ENCODE measurements at regions not wholly inside any gene's neighbourhood (a gene's known extent, or its start where the extent isn't known, plus 50 kb on each side); places are given as distances from the start of the nearest gene placed in this dataset.

GRCh38 chr6:158908606-158909005 lies 89.4 kb upstream of the EZR start:
- no peak overlapping the region for H3K4me3 ChIP-seq
- no peak for ATAC-seq
- no peak overlapping the region for H3K27ac ChIP-seq
- H3K27me3 ChIP-seq (ENCODE audit: insufficient read depth in 3 of 3, low read length in 2 of 3) = peaks cover 0 to 6% (median 4%) of the 10 kb centered on the region in 3 donors
- H3K4me1 ChIP-seq = no peaks in the 10 kb centered on the region
- DNase-seq = no peak
- WGBS, 3 donors = 93 to 100% (median 95%) methylated on average over 1 of the region's 1 CpG
- intact Hi-C loops (cut with DNase I) = no loop called here
- TF ChIP-seq CTCF (IDR thresholded peaks at IDR 0.05) = no peak
- H3K36me3 ChIP-seq (ENCODE audit: insufficient read depth in 1 of 2, low read depth in 1 of 2) = no peaks in the 10 kb centered on the region
- peaks cover 14% of the 10 kb centered on the region for H3K9me3 ChIP-seq

GRCh38 chr6:158907931-158908330 lies 88.8 kb upstream of the EZR start:
- Histone ChIP-seq H3K9me3 (peaks cover 14% of the 10 kb centered on the region), H3K27ac (no peak overlapping the region), H3K36me3 (ENCODE audit: insufficient read depth in 1 of 2, low read depth in 1 of 2) (no peaks in the 10 kb centered on the region), H3K4me3 (no peak overlapping the region), H3K4me1 (no peaks in the 10 kb centered on the region), H3K27me3 (ENCODE audit: insufficient read depth in 3 of 3, low read length in 2 of 3) (peaks cover 0 to 6% (median 4%) of the 10 kb centered on the region in 3 donors)
- intact Hi-C loops (cut with DNase I) = no loop called here
- WGBS, 3 donors = 87 to 88% (median 88%) methylated on average over 10 of the region's 10 CpGs
- ATAC-seq (no peak), DNase-seq (no peak)
- no peak for TF ChIP-seq CTCF (IDR thresholded peaks at IDR 0.05)

- WGBS, 3 donors = 87 to 88% (median 87%) methylated on average over 4 of the region's 4 CpGs
- H3K4me1 ChIP-seq = no peaks in the 10 kb centered on the region
- H3K9me3 ChIP-seq = peaks cover 14% of the 10 kb centered on the region
- H3K27ac ChIP-seq = no peak overlapping the region
- no peak for TF ChIP-seq CTCF (IDR thresholded peaks at IDR 0.05)
- no peak overlapping the region for H3K4me3 ChIP-seq
- DNase-seq = no peak
- no peak for ATAC-seq
- intact Hi-C loops (cut with DNase I) = no loop called here
- no peaks in the 10 kb centered on the region for H3K36me3 ChIP-seq (ENCODE audit: insufficient read depth in 1 of 2, low read depth in 1 of 2)
- H3K27me3 ChIP-seq (ENCODE audit: insufficient read depth in 3 of 3, low read length in 2 of 3) = peaks cover 0 to 6% (median 4%) of the 10 kb centered on the region in 3 donors
Measured at GRCh38 chr6:158906926-158907325, 87.8 kb upstream of the EZR start.

- H3K36me3 ChIP-seq (ENCODE audit: insufficient read depth in 1 of 2, low read depth in 1 of 2) = no peaks in the 10 kb centered on the region
- no peak for DNase-seq
- peaks cover 14% of the 10 kb centered on the region for H3K9me3 ChIP-seq
- H3K4me3 ChIP-seq = no peak overlapping the region
- intact Hi-C loops (cut with DNase I) = no loop called here
- 93 to 97% (median 95%) methylated on average over 2 of the region's 2 CpGs for WGBS, 3 donors
- H3K27ac ChIP-seq = no peak overlapping the region
- H3K4me1 ChIP-seq = no peaks in the 10 kb centered on the region
- no peak for ATAC-seq
- H3K27me3 ChIP-seq (ENCODE audit: insufficient read depth in 3 of 3, low read length in 2 of 3) = peaks cover 0 to 6% (median 0%) of the 10 kb centered on the region in 3 donors
- TF ChIP-seq CTCF (IDR thresholded peaks at IDR 0.05) = no peak
Measured at GRCh38 chr6:158905277-158905676, 86.1 kb upstream of the EZR start.

- H3K36me3 ChIP-seq (ENCODE audit: insufficient read depth in 1 of 2, low read depth in 1 of 2) = no peaks in the 10 kb centered on the region
- 58 to 68% (median 62%) methylated on average over 2 of the region's 2 CpGs for WGBS, 3 donors
Measured at GRCh38 chr6:158903801-158904200, 84.6 kb upstream of the EZR start.

More at GRCh38 chr6:158903801-158904200, 84.6 kb upstream of the EZR start:
- intact Hi-C loops (cut with DNase I) = no loop called here
- no peak overlapping the region for H3K4me3 ChIP-seq
- H3K27ac ChIP-seq = no peak overlapping the region
- no peak for ATAC-seq
- no peaks in the 10 kb centered on the region for H3K4me1 ChIP-seq
- no peak for DNase-seq
- H3K27me3 ChIP-seq (ENCODE audit: insufficient read depth in 3 of 3, low read length in 2 of 3) = no peaks in the 10 kb centered on the region
- peaks cover 14% of the 10 kb centered on the region for H3K9me3 ChIP-seq
- no peak for TF ChIP-seq CTCF (IDR thresholded peaks at IDR 0.05)
